GM18861 (cell line): ENCODE measurements at regions not wholly inside any gene's neighbourhood (a gene's known extent, or its start where the extent isn't known, plus 50 kb on each side); places are given as distances from the start of the nearest gene placed in this dataset.
"Not testable (repeated sequence)": the region's sequence is repeated elsewhere in the genome, so short reads cannot be mapped to it uniquely, and the experiment has no call there.

Experiments
- ATAC-seq: cut with Tn5 transposase; IDR thresholded peaks from one replicate; pipeline ENCODE4 v1.9.1; 2021; ENCODE audit not compliant: unreplicated experiment

DNA sequence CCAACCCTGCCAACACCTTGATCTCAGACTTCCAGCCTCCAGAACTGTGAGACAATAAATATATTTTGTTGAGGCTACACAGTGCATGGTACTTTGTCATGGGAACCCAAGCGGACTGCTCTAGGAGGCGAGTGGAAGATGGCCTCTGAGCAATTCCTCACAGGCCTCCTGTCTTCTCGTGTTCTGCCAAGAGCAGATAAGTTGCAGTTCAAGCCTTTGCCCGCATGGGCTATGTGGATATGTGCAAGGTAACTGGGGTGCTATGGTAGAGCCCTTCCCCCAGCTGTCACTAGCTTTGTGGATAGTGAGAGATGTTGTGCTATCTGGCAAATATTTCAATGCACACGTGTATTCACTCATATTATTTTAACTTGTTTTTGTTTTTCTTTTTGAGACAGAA, 156.0 kb upstream of the BCOR start:
- ATAC-seq: no peak

DNA sequence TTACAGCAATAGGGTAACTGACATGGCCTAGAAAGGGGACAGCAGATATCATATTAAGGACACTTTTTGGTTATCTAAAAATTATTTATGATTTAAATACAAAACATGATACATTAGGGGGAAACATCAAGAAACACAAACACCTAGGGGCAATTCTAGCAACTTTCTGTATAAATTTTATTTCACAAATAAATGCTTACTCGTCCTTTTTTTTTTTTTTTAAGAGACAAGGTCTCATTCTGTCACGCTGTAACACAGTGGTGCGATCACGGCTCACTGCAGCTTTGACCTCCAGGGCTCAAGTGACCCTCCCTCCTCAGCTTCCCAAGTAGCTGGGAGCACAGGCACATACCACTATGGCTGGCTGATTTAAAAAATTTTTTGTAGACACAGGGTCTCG, 151.8 kb upstream of the BCOR start:
- ATAC-seq: no peak

- ATAC-seq: no peak
These were observed 151.1 kb upstream of the BCOR start for GRCh38 chrX:40248822-40249221.

DNA sequence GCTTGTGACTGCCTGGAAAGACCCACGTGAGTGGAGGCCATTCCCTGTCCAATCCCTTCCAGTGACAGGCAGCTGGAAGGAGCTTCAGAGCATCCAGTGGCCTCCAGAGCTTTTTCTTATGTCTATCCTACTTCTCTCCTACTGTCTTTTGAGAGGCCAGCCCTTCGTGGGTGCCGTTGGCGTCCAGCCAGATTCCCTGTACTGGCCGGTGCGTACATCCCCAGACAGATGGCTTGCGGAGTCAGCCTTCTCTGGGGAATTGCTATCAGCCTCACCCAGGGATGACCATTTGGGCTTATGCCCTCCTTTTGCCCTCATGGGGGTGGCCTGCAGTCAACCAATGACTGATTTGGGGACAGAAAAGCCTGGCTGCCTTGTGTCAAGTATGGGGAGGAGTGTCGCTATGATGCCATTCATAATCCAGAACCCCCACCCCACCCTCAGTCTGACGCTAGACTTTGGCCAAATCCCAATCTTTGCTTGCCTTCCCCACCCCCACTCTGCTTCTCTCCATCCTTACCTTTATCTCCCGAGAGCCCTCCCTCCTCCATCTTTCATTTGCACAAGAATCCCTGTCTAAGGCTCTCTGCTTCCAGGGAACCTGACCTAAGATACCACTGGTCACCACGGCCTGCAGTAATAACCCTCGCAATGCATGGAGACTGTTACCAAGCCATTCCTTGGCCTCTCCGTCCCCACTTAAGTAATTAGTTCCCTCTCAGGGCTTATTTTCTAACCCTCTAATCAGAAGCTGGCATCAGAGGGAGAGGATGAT, 150.3 kb upstream of the BCOR start:
- ATAC-seq: no peak

- ATAC-seq: no peak
These were observed 149.6 kb upstream of the BCOR start for GRCh38 chrX:40247382-40247781.

GRCh38 chrX:40245488-40246071, 147.8 kb upstream of the BCOR start:
- no peak for ATAC-seq

DNA sequence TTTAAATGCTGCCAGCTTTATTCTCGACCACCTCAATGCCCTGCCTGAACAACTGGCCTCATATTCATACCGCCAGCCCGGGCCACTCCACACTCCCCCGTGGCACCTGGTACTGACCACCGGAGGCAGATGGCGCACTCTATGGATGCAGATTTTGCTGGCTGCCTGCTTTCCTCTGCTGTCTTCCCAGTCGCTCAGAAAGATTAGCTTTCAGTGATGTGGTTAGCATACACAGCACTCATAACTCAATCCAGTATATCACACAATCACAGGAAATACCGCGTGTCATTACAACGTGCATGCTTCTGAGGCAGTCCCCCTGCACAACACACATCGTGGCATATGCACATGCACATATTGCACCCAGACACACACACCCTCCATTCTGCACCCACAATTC, 147.2 kb upstream of the BCOR start:
- no peak for ATAC-seq

DNA sequence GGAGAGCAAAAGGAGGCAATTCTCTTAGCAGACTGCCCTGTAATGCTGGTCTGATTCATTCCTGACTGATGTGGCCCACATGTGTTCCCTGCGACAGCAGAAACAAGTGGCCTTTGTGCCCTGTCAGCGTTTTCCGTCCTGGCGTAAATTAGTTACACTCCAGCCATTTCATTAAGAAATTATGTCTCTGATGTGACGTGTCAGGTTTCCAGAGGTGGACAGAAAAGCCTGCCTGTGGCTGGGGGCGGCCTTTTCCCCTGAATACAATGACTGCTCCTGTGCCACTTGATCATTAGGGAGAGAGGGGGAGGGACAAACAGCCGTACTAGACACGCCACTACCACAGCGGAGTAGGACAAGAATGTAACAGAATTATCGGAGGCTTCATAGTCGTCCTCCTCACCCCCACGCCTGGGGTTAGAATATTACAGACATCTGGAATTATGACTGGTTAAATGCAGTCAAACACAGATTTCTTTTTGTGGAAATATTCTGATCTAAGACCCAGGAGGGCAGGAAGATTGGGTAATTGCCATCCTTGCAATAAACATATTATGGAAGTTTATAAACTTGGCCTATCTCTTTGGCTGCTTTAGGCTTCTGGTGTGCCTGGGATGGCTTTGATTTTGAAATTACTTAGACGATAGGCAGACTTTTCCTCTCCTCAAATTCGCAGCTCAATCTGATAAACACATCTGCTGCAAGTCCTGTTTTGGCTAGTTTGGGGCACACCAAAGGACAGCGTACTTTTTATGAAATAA, 146.2 kb upstream of the BCOR start:
- no peak for ATAC-seq

GRCh38 chrX:40240844-40241243, 143.1 kb upstream of the BCOR start:
- no peak for ATAC-seq

DNA sequence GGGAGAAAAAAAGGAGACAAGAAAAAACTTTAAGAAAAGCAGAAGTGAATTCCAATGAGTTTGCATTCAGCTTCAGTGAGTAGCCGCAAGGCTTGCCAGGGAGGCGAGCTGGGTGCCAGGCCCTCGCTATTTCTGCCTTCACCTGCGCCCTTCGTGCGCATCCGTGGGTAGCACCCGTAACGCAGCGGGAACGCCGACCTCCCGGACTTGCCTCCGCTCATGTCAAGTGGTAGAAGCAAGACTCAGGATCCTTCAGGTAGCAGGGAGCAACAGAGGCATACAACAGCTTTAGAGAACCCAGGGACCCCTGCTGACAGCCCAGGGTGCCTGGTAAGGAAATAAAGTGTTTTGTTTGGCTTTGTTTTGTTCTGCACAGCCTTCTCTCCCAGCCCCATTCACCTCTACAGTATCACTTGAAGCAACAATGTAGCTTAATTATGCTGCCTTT, 140.0 kb upstream of the BCOR start:
- no peak for ATAC-seq

DNA sequence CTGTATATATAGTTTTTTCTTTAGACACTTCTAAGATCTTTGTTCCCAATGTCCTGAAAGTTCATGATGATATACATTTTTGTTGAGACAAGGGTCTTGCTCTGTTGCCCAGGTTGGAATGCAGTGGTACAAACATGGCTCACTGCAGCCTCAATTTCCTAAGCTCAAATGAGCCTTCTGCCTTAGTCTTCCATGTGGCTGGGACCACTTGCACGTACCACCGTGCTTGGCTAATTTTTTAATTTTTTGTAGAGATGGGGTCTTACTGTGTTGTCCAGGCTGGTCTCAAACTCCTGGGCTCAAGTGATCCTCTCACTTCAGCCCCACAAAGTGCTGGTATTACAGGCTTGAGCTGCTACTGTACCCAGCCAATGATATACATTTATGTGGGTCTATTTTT, 132.9 kb upstream of the BCOR start:
- no peak for ATAC-seq

DNA sequence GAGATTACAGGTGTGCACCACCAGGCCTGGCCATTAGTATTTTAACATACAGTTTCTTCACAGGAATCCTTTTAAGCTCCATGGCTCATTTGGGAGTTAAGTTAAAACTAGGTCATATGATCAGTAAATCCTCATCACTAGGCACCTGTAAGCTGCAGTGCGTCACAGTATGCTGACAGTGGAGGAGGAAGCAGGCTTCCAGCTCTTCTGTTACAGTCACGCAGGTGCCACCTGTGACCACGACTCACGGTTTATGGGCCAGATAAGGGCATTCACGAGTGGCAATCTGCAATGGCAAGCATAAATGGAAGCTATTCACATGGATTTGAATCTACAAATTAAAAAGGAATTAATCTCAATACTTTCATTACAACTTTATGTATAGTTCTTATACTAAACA, 129.4 kb upstream of the BCOR start:
- ATAC-seq: no peak

DNA sequence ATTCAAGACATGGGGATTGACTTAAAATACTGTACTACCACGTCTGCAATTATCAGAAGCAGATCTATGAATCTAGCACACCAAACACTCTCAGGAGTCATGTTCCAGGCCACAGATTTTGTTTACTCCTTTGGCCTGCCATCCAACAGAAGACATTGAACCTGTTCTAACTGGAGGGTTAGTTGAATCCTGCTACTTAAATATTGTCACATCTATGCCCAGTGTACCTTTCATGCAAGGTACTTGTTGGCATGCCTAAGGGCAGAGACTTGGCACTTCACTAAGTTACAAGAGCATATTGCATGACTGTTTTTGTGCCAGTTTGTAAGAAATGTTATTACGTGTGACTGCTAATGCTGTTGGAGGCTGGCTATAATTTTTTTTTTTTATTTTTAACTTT, 126.9 kb upstream of the BCOR start:
- ATAC-seq: no peak

DNA sequence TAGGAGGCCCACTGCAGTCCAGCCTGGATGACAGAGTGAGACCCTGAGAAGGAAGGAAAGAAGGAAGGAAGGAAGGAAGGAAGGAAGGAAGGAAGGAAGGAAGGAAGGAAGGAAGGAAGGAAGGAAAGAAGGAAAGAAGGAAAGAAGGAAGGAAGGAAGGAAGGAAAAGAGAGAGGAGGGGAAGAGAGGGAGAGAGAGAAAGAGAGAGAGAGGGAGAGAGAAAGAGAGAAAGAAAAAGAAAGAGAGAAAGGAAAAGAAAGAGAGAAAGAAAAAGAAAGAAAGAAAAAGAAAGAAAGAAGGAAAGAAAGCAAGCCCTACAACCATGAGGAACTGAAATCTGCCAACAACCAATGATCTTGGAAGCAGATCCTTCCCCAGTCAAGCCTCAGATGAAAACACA, 124.9 kb upstream of the BCOR start:
- ATAC-seq: not testable (repeated sequence)

- ATAC-seq: no peak
These were observed 115.3 kb upstream of the BCOR start for GRCh38 chrX:40213092-40213491.

- ATAC-seq: no peak
These were observed 112.3 kb upstream of the BCOR start for GRCh38 chrX:40209951-40210617.

- ATAC-seq: no peak
These were observed 109.9 kb upstream of the BCOR start for GRCh38 chrX:40207626-40208025.

- no peak for ATAC-seq
These were observed 107.7 kb upstream of the BCOR start for GRCh38 chrX:40205471-40205870.

DNA sequence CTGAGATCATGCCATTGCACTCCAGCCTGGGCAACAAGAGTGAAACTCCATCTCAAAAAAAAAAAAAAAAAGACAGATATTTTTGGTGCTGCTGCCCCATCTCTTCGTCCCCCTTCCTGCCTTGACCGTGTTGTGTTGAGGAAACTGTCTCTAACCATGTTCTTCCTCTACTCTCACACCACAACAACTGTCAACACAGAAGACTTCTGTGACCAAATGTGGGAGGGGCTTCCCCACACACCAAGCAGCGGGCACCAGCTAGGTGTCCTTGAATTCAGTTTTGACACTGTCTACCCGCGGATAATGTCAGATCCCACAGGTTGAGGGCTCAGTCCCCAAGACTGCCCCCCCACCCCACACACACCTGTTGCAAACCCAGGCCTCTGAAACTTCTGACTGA, 104.7 kb upstream of the BCOR start:
- ATAC-seq: no peak

- ATAC-seq: peak; percentile 90
These were observed 103.6 kb upstream of the BCOR start for GRCh38 chrX:40201329-40201885.

GRCh38 chrX:40199704-40200103, 101.9 kb upstream of the BCOR start:
- no peak for ATAC-seq
